HG03558 (cell line): ENCODE measurements at regions not wholly inside any gene's neighbourhood (a gene's known extent, or its start where the extent isn't known, plus 50 kb on each side); places are given as distances from the start of the nearest gene placed in this dataset.
"Not testable (repeated sequence)": the region's sequence is repeated elsewhere in the genome, so short reads cannot be mapped to it uniquely, and the experiment has no call there.

ENCODE experiments used
- ATAC-seq: cut with Tn5 transposase; IDR thresholded peaks from one replicate; pipeline ENCODE4 v1.9.1; 2021; ENCODE audit warnings: moderate number of reproducible peaks; ENCODE audit not compliant: unreplicated experiment; ENCODE audit errors: extremely low read depth

DNA sequence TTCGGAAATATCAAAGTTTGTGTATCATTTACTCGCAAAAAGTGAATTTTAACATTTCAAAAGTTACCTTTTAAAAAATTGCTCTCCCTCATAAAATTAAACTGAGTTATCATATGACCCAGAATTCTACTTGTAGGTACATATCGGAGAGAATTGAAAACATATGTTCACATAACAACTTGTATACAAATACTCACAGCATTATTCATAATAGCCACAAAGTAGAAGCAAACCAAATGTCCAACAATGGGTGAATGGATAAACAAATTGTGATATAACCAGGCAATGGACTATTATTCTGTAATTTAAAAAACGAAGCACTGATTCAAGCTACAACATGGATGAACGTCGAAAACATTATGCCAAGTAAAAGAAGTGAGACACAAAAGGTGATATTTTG lies 412.0 kb upstream of the TCF4 start:
- ATAC-seq, result no peak

DNA sequence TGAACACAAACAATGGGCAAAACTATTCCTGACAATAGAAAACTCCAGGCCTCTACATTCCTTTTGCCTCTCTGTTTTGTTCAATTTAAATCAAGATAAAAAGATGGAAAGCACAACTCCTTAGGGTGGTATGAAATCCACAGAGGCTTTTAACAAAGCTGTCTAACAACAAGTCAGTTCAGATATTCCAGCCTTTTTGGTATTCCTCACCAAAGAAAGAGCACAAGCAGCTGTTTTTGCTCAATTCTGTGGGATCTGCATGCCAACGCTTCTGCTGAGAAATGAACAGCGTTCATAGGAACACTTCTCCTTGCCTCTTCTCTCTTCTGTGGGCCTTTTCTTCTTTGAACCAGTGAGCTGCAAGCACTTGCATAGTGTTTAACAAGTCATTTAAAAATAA lies 411.6 kb upstream of the TCF4 start:
- no peak for ATAC-seq

- ATAC-seq, result no peak
Observed at GRCh38 chr18:55998801-55999385, 410.9 kb upstream of the TCF4 start.

- ATAC-seq, result no peak
Observed at GRCh38 chr18:55998071-55998522, 410.1 kb upstream of the TCF4 start.

DNA sequence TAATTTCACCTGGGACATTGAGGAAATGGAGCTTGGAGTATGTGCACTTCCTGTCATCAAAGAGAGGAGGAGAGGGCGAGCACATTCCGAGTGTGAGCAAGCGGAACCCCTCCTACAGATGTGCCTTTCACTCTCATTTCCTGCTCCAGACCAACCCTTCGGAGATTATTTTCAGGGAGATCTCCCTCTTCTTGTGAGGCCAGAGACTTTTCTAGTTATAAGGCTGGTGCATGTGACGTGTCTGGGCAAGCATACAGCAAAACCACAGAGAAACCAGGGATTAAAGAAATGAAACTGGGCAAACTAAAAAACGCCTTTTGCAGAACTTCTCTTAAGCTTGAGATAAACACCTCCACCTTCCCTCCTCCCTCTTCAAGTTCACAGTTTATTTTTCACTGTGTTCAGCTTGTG lies 409.2 kb upstream of the TCF4 start:
- ATAC-seq, result no peak

GRCh38 chr18:55996717-55997116 lies 408.7 kb upstream of the TCF4 start:
- ATAC-seq, result no peak

- no peak for ATAC-seq
Observed at GRCh38 chr18:55990186-55990585, 402.2 kb upstream of the TCF4 start.

DNA sequence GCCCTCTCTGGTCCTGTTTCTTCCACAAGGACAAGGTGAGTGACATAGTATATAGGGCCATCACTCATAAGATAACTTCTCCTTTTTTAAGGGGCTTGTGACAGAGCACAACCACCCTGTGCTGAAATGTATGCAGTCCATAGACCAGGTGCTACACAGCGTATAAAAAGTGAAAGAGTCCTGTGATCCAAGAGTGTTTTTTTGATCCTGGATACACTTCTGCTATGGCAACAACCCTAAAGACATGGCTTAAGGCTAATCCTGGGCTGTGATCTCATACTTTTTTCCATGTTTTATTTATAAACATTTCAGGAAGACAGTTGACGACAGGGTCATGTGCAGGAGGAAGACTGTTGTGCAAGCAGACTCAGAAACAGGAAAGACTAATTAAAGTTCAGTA lies 400.5 kb upstream of the TCF4 start:
- ATAC-seq, result no peak

DNA sequence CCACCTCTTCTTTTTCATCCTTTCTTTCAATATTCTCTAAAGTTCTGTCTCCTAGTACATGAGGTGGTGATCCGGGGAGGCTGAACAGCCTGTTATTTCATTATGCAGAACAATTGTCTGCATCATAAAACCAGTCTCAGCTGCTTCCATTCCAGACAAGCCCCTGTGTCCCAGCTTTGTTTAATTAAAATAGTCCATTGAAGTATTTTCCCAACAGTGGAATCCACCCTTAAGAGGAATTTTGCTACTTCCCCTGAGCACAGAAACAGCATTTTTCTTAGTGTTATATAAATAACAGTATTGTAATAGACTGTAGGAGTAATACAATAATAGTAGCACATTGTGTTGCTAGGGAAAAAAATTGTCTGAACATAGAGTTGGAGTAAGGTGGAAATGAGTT lies 395.4 kb upstream of the TCF4 start:
- no peak for ATAC-seq

- no peak for ATAC-seq
Observed at GRCh38 chr18:55982992-55983391, 395.0 kb upstream of the TCF4 start.

DNA sequence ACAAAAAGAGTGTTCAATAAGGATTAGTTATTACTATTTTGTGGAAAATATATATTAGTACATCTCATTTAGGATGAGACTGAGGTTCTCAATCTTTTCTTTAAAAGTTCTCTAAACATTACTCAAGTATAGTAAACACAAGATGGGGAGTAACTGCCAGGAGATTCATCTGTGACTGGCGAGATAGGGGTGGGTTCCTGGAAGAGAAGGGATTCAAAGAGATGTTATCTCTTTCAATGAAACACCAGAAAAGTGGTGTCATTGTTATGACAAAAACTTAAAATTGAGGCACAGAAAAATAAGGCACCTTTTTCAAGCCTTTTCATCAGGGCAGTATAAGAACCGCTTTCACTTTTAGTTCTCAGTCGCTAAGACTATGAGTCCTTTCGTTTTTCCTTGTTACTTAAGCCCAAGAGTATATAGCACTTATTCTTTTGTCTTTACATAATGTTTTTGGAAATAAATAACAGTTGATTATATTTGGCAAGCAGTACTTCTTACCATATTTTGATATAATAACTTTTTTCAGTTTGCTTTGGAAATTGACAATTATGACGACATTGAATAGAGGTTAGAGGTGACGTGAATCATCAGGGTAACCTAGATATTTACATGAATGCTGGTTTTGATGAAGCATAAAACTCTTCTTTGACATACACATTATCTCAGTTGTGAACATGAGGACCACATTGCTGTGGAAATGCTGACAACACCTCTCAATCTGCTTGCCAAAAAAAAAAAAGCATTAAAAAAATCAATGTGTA lies 393.9 kb upstream of the TCF4 start:
- no peak for ATAC-seq

DNA sequence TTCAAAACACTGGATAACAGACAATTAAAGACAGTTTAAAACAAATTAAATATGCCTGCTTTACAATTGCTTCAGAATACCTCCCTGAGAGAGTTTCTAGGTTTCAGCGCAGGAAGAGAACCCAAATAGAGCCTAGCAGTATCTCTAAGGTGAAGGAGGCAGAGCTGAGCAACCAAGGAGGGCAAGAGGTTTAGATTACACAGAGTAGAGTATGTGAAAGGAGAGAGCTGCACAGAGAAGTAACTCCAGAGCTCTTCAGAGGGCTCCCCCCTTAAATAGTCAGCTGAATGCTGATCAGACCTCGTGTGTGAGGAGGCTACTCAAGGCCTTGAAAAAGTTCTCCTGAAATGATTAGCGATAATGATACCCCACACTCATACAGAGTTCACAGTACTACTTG lies 386.5 kb upstream of the TCF4 start:
- no peak for ATAC-seq

GRCh38 chr18:55968550-55968949 lies 380.6 kb upstream of the TCF4 start:
- no peak for ATAC-seq

- no peak for ATAC-seq
Observed at GRCh38 chr18:55967019-55967418, 379.0 kb upstream of the TCF4 start.

- no peak for ATAC-seq
Observed at GRCh38 chr18:55964171-55964570, 376.2 kb upstream of the TCF4 start.

GRCh38 chr18:55953326-55953725 lies 365.3 kb upstream of the TCF4 start:
- no peak for ATAC-seq

DNA sequence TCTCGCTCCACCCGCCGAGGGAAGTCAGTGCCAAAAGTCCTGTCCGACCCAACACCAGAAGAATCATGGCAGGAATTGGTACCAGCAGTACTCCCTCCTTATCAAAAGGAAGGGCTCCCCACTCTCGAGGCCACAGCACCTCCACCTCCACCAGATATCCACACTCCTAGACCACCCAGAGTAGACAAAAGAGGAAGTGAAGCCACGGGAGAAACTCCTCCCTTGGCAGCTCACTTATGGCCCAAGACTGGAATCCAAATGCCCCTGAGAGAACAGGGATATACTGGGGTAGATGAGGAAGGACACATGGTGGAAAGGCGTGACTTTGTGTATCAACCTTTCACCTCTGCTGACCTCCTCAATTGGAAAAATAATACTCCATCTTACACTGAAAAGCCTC lies 363.7 kb upstream of the TCF4 start:
- not testable (repeated sequence) for ATAC-seq

- ATAC-seq, result no peak
Observed at GRCh38 chr18:55950379-55951166, 362.6 kb upstream of the TCF4 start.

- ATAC-seq, result no peak
Observed at GRCh38 chr18:55934821-55935220, 346.8 kb upstream of the TCF4 start.

DNA sequence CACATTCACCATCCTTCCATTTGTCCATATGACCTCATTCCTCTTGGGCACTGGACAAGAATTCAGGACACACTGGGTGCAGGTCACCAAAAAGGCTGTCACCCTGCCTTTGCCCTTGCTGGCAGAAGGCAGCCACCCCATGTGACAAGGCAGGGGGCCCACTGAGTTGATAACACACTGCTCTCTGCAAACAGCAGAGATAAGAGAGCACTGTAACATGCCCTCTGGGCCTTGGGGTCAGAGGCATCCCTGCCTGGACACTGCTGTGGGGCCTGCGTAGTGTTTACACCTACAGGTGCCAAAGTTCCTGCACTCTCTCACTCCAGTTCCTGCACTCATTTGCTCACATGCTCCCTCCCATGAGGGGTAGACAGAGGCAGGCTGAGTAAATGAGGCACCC lies 344.7 kb upstream of the TCF4 start:
- no peak for ATAC-seq

DNA sequence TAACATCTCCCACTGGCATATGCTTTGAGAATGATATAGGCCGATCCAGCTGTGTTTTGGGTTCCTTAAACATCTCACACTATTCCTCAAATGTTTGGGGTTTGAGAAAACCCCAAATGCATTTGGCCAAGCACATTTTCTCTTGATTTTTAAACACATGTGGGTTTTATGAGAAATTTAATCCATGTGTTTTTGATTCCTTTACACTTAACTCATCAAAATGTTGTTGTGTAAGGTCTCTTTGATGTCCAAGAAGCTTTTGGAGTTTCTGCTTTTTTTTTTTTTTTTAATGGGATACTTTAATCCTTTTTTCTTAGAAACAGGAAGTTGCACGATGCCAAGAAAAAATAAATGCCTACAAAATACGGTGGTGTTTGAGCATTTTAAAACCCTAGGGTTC lies 339.8 kb upstream of the TCF4 start:
- ATAC-seq, result no peak
